HG03575 (cell line): ENCODE measurements at regions not wholly inside any gene's neighbourhood (a gene's known extent, or its start where the extent isn't known, plus 50 kb on each side); places are given as distances from the start of the nearest gene placed in this dataset.
"Not testable (repeated sequence)": the region's sequence is repeated elsewhere in the genome, so short reads cannot be mapped to it uniquely, and the experiment has no call there.

Experiments
- ATAC-seq: cut with Tn5 transposase; IDR thresholded peaks from one replicate; pipeline ENCODE4 v1.9.1; 2021; ENCODE audit not compliant: unreplicated experiment, insufficient number of reproducible peaks, low FRiP score; ENCODE audit errors: extremely low read depth

DNA sequence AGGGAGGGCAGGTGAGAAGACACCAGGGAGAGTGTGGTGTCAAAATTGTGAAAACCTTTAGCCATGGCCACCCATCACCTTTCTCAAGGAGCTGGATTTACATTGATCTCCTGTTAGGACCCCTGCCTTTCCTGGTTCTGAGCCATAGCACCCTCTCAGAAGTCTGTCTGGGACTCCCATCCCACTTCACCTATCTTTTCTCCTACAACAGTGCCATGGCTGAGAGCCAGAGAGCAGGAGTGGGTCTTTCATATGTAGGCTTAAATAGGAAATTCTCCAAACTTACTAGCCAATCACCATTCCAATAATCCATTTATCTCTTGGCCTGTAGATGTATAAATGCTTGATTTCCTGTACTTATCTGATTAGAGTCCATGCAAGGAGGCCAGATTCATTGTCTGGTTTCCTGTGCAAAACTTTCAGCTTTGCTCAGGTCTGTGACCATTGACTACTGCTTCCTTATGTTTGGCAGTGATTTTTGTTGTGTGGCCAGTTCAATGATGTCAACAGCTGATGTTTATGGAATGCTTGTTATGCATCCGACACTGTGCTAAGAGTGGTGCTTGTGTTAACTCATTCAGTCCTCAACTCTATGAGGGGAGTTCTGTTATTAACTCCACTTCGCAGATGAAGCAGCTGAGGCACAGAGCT lies 57.6 kb upstream of the IGFBP5 start:
- ATAC-seq = no peak

DNA sequence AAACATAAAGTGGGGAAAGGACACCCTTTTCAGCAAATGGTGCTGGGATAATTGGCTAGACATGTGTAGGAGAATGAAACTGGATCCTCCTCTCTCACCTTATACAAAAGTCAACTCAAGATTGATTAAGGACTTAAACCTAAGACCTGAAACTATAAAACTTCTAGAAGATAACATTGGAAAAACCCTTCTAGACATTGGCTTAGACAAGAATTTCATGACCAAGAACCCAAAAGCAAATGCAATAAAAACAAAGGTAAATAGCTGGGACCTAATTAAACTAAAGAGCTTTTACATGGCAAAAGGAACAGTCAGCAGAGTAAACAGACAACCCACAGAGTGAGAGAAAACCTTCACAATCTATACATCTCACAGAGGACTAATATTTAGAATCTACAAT lies 55.4 kb upstream of the IGFBP5 start:
- not testable (repeated sequence) for ATAC-seq

GRCh38 chr2:216746268-216746667 lies 50.9 kb upstream of the IGFBP5 start:
- ATAC-seq = not testable (repeated sequence)

DNA sequence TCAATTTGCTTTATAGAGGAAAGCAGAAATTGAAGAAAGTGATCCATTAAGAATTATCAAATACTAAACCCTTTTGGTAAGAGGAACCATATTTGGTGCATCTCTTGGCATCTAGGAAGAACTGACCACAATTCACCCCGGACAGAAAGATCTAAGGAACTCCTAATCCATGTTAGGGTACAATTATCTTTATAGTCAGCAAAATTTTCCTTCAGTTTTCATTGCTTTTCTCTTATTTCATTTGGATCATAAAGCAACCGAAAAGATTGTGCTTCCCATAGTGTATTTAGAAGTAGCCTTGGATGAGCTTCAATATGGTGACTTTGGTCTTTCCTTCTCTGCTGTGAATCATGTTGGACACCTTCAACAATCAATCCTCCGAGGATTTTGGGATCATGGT lies 50.1 kb upstream of the IGFBP5 start:
- no peak for ATAC-seq
